Cardiac muscle cell (in vitro differentiated cells and primary cell): ENCODE measurements at regions not wholly inside any gene's neighbourhood (a gene's known extent, or its start where the extent isn't known, plus 50 kb on each side); places are given as distances from the start of the nearest gene placed in this dataset.
A peak's percentile ranks its signal among the peaks of the same experiment; 100 is the strongest.
"Not testable (repeated sequence)": the region's sequence is repeated elsewhere in the genome, so short reads cannot be mapped to it uniquely, and the experiment has no call there.

Experiments
- DNase-seq, 2 donors: peaks; one replicate each; pipeline versions ENCODE4 v3.0.0 to v3.0.0-alpha.2; 2010 to 2017; ENCODE audit warnings: low read depth in 1 of 2, low spot score in 1 of 2
- H3K27ac ChIP-seq: fragments of 200-600 bp; sonication (generic); 2 replicates; pipeline ENCODE4 v1.5.1; 2016
- H3K27me3 ChIP-seq: fragments of 200-600 bp; sonication (generic); 2 replicates; pipeline ENCODE4 v1.6.0; 2016; ENCODE audit warnings: control low read depth
- H3K36me3 ChIP-seq: fragments of 200-600 bp; sonication (generic); 2 replicates; pipeline ENCODE4 v1.5.1; 2016; ENCODE audit warnings: control low read depth
- H3K4me1 ChIP-seq: fragments of 200-600 bp; sonication (generic); 2 replicates; pipeline ENCODE4 v1.8.1; 2017; ENCODE audit warnings: low read depth, mild to moderate bottlenecking, mixed run types
- H3K4me3 ChIP-seq: fragments of 200-600 bp; sonication (generic); 2 replicates; pipeline ENCODE4 v1.5.1; 2016; ENCODE audit warnings: mild to moderate bottlenecking
- H3K9me3 ChIP-seq: fragments of 200-600 bp; sonication (generic); 2 replicates; pipeline ENCODE4 v1.5.1; 2017; ENCODE audit warnings: low read depth, mild to moderate bottlenecking, control low read depth
- TF ChIP-seq, protein P1 (sequence below): IDR thresholded peaks from 2 replicates; pipeline ENCODE4 v1.5.1; 2012; ENCODE audit warnings: low read depth, mild to moderate bottlenecking, low read length

DNA sequence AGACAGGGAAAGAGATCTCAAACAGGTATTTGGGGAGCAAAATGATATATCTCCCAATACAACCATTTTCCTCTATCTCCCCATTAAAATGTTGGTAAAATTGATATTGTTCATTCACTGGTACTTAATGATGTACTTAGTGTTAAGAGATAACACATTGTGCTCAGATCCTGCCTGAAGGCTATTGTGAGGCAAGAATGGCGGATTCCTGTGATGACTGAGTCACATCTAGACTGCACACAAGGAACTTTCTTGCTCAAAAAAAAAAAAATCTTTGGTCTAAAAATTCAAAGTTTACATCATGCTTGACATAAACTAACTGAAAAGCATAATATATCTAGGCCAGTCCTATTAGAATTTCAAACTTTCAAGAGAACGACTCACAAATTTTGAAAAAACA lies 171.1 kb upstream of the TTC14 start:
- H3K27ac ChIP-seq: no peak overlapping the region
- no peaks in the 10 kb centered on the region for H3K27me3 ChIP-seq
- no peaks in the 10 kb centered on the region for H3K4me1 ChIP-seq
- H3K36me3 ChIP-seq: no peaks in the 10 kb centered on the region
- H3K4me3 ChIP-seq: no peak overlapping the region
- TF ChIP-seq, protein P1, sequence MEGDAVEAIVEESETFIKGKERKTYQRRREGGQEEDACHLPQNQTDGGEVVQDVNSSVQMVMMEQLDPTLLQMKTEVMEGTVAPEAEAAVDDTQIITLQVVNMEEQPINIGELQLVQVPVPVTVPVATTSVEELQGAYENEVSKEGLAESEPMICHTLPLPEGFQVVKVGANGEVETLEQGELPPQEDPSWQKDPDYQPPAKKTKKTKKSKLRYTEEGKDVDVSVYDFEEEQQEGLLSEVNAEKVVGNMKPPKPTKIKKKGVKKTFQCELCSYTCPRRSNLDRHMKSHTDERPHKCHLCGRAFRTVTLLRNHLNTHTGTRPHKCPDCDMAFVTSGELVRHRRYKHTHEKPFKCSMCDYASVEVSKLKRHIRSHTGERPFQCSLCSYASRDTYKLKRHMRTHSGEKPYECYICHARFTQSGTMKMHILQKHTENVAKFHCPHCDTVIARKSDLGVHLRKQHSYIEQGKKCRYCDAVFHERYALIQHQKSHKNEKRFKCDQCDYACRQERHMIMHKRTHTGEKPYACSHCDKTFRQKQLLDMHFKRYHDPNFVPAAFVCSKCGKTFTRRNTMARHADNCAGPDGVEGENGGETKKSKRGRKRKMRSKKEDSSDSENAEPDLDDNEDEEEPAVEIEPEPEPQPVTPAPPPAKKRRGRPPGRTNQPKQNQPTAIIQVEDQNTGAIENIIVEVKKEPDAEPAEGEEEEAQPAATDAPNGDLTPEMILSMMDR: no peak
- no peaks in the 10 kb centered on the region for H3K9me3 ChIP-seq
- no peak for DNase-seq

DNA sequence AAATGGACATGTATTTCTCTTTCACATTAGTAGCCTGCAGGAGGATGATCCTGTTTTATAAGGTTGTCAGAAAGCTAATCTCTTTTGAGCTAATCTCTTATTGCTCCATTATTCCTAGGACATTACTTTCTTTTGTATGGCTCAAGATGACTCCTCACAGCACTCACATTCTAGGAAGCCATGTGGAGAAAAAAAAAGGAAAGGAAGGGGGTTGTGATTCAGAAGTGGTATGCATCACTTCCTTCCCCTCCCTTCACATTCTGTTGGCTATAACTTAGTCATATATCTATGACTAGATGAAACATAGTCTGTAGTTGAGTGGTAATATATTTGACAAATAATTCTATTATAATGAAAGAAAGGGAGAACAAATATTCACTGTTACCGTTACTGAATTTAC lies 168.8 kb upstream of the TTC14 start:
- Histone ChIP-seq H3K4me1 (no peaks in the 10 kb centered on the region), H3K27me3 (no peaks in the 10 kb centered on the region), H3K4me3 (no peak overlapping the region), H3K27ac (no peak overlapping the region), H3K9me3 (no peaks in the 10 kb centered on the region), H3K36me3 (no peaks in the 10 kb centered on the region)
- DNase-seq: peak in 1 of 2 donors; percentile 36
- TF ChIP-seq, protein P1: no peak

DNA sequence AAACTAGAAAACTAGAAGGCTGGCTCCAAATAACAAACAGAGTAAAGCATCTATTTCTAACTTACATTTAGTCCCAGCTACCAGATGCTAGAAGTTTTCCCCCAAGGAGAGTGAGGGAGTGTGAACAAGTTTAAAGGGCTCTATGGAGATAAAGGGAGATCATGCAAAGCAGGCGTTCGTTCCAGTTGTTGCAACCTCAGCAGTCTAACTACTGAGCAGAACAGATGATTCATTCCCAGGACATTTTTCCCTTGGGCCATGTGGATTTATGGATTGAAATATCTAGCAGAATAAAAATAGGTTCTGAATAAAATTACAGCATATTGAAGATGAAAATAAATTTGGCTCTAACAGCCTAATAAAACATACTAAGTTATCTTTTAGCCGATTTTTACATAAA lies 154.8 kb upstream of the TTC14 start:
- DNase-seq: no peak
- no peak overlapping the region for H3K27ac ChIP-seq
- H3K4me1 ChIP-seq: no peaks in the 10 kb centered on the region
- H3K27me3 ChIP-seq: no peaks in the 10 kb centered on the region
- H3K9me3 ChIP-seq: no peaks in the 10 kb centered on the region
- no peaks in the 10 kb centered on the region for H3K36me3 ChIP-seq
- TF ChIP-seq, protein P1: no peak
- no peak overlapping the region for H3K4me3 ChIP-seq

DNA sequence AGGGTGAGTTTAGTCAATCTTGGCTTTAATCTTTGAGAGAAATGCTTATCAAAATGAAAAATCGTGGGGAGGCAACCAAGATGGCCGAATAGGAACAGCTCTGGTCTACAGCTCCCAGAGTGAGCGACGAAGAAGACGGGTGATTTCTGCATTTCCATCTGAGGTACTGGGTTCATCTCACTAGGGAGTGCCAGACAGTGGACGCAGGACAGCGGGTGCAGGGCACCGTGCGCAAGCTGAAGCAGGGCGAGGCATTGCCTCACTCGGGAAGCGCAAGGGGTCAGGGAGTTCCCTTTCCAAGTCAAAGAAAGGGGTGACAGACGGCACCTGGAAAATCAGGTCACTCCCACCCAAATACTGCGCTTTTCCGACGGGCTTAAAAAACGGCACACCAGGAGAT lies 153.6 kb upstream of the TTC14 start:
- not testable (repeated sequence) for H3K4me1 ChIP-seq, H3K27me3 ChIP-seq, H3K9me3 ChIP-seq, H3K4me3 ChIP-seq, DNase-seq, H3K27ac ChIP-seq, H3K36me3 ChIP-seq

DNA sequence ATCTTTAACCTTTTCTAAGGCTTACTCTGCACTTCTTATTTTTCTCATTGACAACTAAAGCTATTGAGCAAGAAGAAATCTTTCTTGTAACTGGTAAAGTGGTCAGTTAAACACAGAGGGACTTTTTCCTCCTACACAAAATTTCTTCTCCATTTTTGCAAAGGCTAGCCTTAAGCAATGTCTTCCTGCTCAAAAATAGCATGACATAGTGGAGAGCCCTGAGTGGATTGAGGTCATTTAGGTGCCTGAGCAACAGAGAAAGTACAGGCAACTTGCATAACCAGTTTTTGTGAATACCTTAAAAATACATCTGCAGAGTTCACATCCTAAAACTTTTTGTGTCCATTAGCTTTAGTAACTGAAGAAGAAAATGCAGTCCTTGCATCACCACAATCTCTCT lies 144.7 kb upstream of the TTC14 start:
- TF ChIP-seq, protein P1: no peak
- no peaks in the 10 kb centered on the region for H3K36me3 ChIP-seq
- H3K4me1 ChIP-seq: no peaks in the 10 kb centered on the region
- no peak overlapping the region for H3K4me3 ChIP-seq
- no peak for DNase-seq
- H3K27me3 ChIP-seq: no peaks in the 10 kb centered on the region
- no peak overlapping the region for H3K27ac ChIP-seq
- no peaks in the 10 kb centered on the region for H3K9me3 ChIP-seq

DNA sequence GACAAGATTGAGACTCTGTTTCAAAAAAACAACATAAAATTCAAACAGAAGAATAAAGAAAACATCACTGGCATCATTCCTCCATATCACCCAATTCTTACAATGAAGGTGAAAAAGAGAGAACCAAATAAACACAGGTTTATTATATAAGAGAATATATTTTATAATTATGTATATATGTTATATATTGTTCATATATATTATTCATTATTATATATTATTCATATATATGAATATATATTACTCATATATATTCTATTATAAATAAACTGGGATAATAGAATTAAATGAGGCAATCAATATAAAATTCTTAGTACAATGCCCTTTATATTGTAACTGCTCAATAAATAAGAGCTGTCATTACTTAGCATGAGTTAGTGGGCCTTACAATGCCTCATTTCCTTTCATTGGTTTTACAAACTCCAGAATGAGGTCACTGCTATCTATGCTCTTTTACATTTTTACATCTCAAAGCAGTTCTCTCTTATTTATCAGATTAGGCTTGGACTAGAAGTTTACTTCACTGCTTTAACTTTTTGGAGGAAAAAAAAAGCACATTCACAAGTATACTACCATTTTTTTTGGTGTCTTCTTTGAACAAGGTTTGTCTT lies 135.5 kb upstream of the TTC14 start:
- Histone ChIP-seq H3K27ac (no peak overlapping the region), H3K27me3 (no peaks in the 10 kb centered on the region), H3K36me3 (no peaks in the 10 kb centered on the region), H3K4me3 (no peak overlapping the region), H3K9me3 (no peaks in the 10 kb centered on the region), H3K4me1 (no peaks in the 10 kb centered on the region)
- TF ChIP-seq, protein P1: no peak
- DNase-seq: no peak
